K562 (cell line): ENCODE measurements at regions not wholly inside any gene's neighbourhood (a gene's known extent, or its start where the extent isn't known, plus 50 kb on each side); places are given as distances from the start of the nearest gene placed in this dataset.

Experiments
- BHLHE40 ChIP-seq: IDR thresholded peaks from 2 replicates; pipeline ENCODE4 v1.6.1; 2011; ENCODE audit warnings: low read length, improper control_type of control experiment
- BRF2 ChIP-seq: IDR thresholded peaks from 3 replicates; pipeline ENCODE4 v1.6.1; 2011; ENCODE audit warnings: borderline replicate concordance, mild to moderate bottlenecking; ENCODE audit not compliant: insufficient read length, insufficient read depth
- CTCF ChIP-seq, 3 experiments: IDR thresholded peaks in 2 of 3; conservative IDR thresholded peaks in 1 of 3; 2 replicates each; pipeline ENCODE4 v1.5.1; 2011 to 2012; ENCODE audit warnings: low read length in 3 of 3, mild to moderate bottlenecking in 3 of 3, control low read depth in 2 of 3, improper control_type of control experiment in 1 of 3, inconsistent platforms in 1 of 3, low read depth in 1 of 3, mixed read lengths in 1 of 3, moderate library complexity in 1 of 3; ENCODE audit not compliant: insufficient read depth in 2 of 3
- EP300 ChIP-seq: IDR thresholded peaks from 2 replicates; pipeline ENCODE4 v1.6.1; 2012; ENCODE audit warnings: low read length, improper control_type of control experiment
- FOXA3 ChIP-seq, 2 experiments: fragments of 450-650 bp in 1 of 2; sonication (generic) in 1 of 2; formaldehyde crosslinking; IDR thresholded peaks in 1 of 2; conservative IDR thresholded peaks in 1 of 2; 2 replicates each; pipeline versions ENCODE4 v1.4.0 to v1.8.0; 2020 to 2022; ENCODE audit warnings: mild to moderate bottlenecking in 2 of 2, missing genetic modification reagents in 1 of 2
- HINFP ChIP-seq: fragments of 450-650 bp; conservative IDR thresholded peaks from 2 replicates; pipeline ENCODE4 v1.6.1; 2016; ENCODE audit warnings: missing genetic modification characterization, low read depth, mild to moderate bottlenecking, control low read depth, missing compliant biosample characterization
- HNRNPK ChIP-seq: fragments of 200-400 bp; formaldehyde crosslinking; IDR thresholded peaks from one replicate; pipeline ENCODE4 v1.6.1; 2018; ENCODE audit warnings: mild to moderate bottlenecking, low read depth, low read length; ENCODE audit not compliant: poor library complexity, severe bottlenecking
- NR0B1 ChIP-seq: fragments of 450-650 bp; IDR thresholded peaks from one replicate; pipeline ENCODE4 v1.6.1; 2018; ENCODE audit warnings: mild to moderate bottlenecking, moderate library complexity; ENCODE audit not compliant: partially characterized antibody
- RAD51 ChIP-seq: fragments of 450-650 bp; IDR thresholded peaks from 2 replicates; pipeline ENCODE4 v1.7.1; 2016; ENCODE audit warnings: low read depth, mild to moderate bottlenecking, borderline replicate concordance
- REST ChIP-seq, 2 experiments: fragments of 450-650 bp; formaldehyde crosslinking in 1 of 2; IDR thresholded peaks; 2 replicates each; pipeline versions ENCODE4 v1.4.0 to v1.6.1; 2014 to 2020; ENCODE audit warnings: mild to moderate bottlenecking in 2 of 2, borderline replicate concordance in 1 of 2, low read depth in 1 of 2
- ZC3H11A ChIP-seq: IDR thresholded peaks from 2 replicates; pipeline ENCODE4 v1.6.1; 2012; ENCODE audit warnings: low read depth, low read length, improper control_type of control experiment
- ZC3H8 ChIP-seq: fragments of 450-650 bp; IDR thresholded peaks from 2 replicates; pipeline ENCODE4 v1.6.1; 2017

GRCh38 chr20:52263757-52264156, 72.2 kb upstream of the ZFP64 start:
- TF ChIP-seq HINFP: no peak
- TF ChIP-seq EP300: no peak
- TF ChIP-seq REST (IDR thresholded peaks at IDR 0.05; ENCODE audit: borderline replicate concordance): no peak
- TF ChIP-seq REST (CRISPR knock-in tag; IDR thresholded peaks at IDR 0.05; ENCODE audit: low read depth): no peak
- TF ChIP-seq ZC3H8: no peak
- TF ChIP-seq CTCF (IDR thresholded peaks at IDR 0.05 in 2 of 3, conservative IDR thresholded peaks at IDR 0.05 in 1 of 3; ENCODE audit: insufficient read depth in 2 of 3, low read depth in 1 of 3, low read length in 3 of 3): no peak
- TF ChIP-seq FOXA3 (CRISPR knock-in tag; conservative IDR thresholded peaks at IDR 0.05 in 1 of 2, IDR thresholded peaks at IDR 0.05 in 1 of 2): no peak
- no peak for TF ChIP-seq ZC3H11A
- no peak for TF ChIP-seq HNRNPK
- no peak for TF ChIP-seq BHLHE40
- no peak for TF ChIP-seq BRF2
- no peak for TF ChIP-seq NR0B1
- no peak for TF ChIP-seq RAD51
